Upper lobe of left lung (tissue), 6 donors: ENCODE measurements at regions not wholly inside any gene's neighbourhood (a gene's known extent, or its start where the extent isn't known, plus 50 kb on each side); places are given as distances from the start of the nearest gene placed in this dataset.

ENCODE experiments used
- ATAC-seq, 2 donors: fragments of 200-7000 bp; cut with Tn5 transposase; one replicate each; pipeline ENCODE4 v1.9.1; 2022; ENCODE audit warnings: mild to moderate bottlenecking in 2 of 2, moderate library complexity in 2 of 2; ENCODE audit not compliant: low FRiP score in 2 of 2
- DNase-seq, 2 donors: peaks; one replicate each; pipeline ENCODE4 v3.0.0-alpha.2; 2019 to 2020
- H3K27ac ChIP-seq, 4 donors: fragments of 200-600 bp; sonication (generic); one replicate each; pipeline ENCODE4 v1.5.1; 2016 to 2019
- H3K27me3 ChIP-seq, 4 donors: fragments of 200-600 bp; sonication (generic); one replicate each; pipeline ENCODE4 v1.5.1; 2017 to 2019
- H3K36me3 ChIP-seq, 4 donors: fragments of 200-600 bp; sonication (generic); one replicate each; pipeline ENCODE4 v1.5.1; 2016 to 2019
- H3K4me1 ChIP-seq, 4 donors: fragments of 200-600 bp; sonication (generic); one replicate each; pipeline ENCODE4 v1.5.1; 2018 to 2019
- H3K4me3 ChIP-seq, 4 donors: fragments of 200-600 bp; sonication (generic); one replicate each; pipeline ENCODE4 v1.5.1; 2017 to 2019; ENCODE audit warnings: mild to moderate bottlenecking in 2 of 4, moderate library complexity in 1 of 4
- H3K9me3 ChIP-seq, 4 donors: fragments of 200-600 bp; sonication (generic); one replicate each; pipeline ENCODE4 v1.5.1; 2018 to 2019
- EP300 ChIP-seq, 4 donors: sonication (generic); formaldehyde crosslinking; IDR thresholded peaks; one replicate each; pipeline ENCODE4 v1.5.1; 2017; ENCODE audit warnings: antibody characterized with exemption in 4 of 4, control low read depth in 2 of 4
- POLR2A ChIP-seq, 4 donors: fragments of 450-650 bp; IDR thresholded peaks; one replicate each; pipeline ENCODE4 v1.5.1; 2016 to 2017; ENCODE audit warnings: antibody characterized with exemption in 4 of 4, mild to moderate bottlenecking in 2 of 4
- POLR2AphosphoS5 ChIP-seq, 2 donors: sonication (generic); formaldehyde crosslinking; IDR thresholded peaks; one replicate each; pipeline ENCODE4 v1.5.1; 2017; ENCODE audit warnings: antibody characterized with exemption in 2 of 2
- WGBS, 2 donors: methylation state at CpG; one replicate each; pipeline ENCODE4 v1.1.5; 2017 to 2018; 5-methylcytosine and 5-hydroxymethylcytosine counted together
- TF ChIP-seq, protein P1 (sequence below), 6 experiments: fragments of 450-650 bp in 4 of 6; fragments of 200-600 bp in 2 of 6; sonication (generic) in 2 of 6; IDR thresholded peaks; one replicate each; pipeline ENCODE4 v1.5.1; 2016 to 2019; ENCODE audit warnings: antibody characterized with exemption in 6 of 6
- donor health status: DM: no; HTN: no; CAD: no; lungs with moderate emphysema.
- donor health status: DM: no; HTN: yes; CAD: no; lungs with severe emphysema.

DNA sequence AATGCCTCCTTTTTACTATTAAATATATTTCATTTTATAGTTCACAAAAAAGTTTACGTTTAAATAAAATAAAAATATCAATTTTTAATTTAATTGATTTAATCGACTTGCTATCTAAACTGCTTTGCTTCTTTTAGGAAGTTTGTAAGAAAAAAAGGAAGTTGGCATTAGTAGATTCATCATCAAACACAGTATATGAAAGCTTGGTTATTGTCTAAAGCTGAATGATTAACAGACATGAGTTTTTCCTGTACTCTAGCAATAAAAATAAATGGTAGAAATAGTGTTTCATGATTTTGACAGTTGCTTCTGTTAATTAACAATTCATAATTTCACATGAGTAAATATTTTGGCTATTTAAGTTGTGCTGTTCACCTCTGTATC is 1285.5 kb upstream of the GJE1 start:
- ATAC-seq (no peak), DNase-seq (no peak)
- H3K27ac ChIP-seq: no peak overlapping the region
- no peak overlapping the region for H3K4me3 ChIP-seq
- TF ChIP-seq EP300 (IDR thresholded peaks at IDR 0.05): no peak
- TF ChIP-seq, protein P1, sequence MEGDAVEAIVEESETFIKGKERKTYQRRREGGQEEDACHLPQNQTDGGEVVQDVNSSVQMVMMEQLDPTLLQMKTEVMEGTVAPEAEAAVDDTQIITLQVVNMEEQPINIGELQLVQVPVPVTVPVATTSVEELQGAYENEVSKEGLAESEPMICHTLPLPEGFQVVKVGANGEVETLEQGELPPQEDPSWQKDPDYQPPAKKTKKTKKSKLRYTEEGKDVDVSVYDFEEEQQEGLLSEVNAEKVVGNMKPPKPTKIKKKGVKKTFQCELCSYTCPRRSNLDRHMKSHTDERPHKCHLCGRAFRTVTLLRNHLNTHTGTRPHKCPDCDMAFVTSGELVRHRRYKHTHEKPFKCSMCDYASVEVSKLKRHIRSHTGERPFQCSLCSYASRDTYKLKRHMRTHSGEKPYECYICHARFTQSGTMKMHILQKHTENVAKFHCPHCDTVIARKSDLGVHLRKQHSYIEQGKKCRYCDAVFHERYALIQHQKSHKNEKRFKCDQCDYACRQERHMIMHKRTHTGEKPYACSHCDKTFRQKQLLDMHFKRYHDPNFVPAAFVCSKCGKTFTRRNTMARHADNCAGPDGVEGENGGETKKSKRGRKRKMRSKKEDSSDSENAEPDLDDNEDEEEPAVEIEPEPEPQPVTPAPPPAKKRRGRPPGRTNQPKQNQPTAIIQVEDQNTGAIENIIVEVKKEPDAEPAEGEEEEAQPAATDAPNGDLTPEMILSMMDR (IDR thresholded peaks at IDR 0.05): no peak
- no peak for TF ChIP-seq POLR2A (IDR thresholded peaks at IDR 0.05)
- TF ChIP-seq POLR2AphosphoS5 (IDR thresholded peaks at IDR 0.05): no peak
- H3K4me1 ChIP-seq: no peaks in the 10 kb centered on the region
- no peaks in the 10 kb centered on the region for H3K36me3 ChIP-seq
- H3K27me3 ChIP-seq: no peaks in the 10 kb centered on the region
- 63 to 69% methylated on average over 2 of the region's 2 CpGs for WGBS, 2 donors
- no peaks in the 10 kb centered on the region for H3K9me3 ChIP-seq

DNA sequence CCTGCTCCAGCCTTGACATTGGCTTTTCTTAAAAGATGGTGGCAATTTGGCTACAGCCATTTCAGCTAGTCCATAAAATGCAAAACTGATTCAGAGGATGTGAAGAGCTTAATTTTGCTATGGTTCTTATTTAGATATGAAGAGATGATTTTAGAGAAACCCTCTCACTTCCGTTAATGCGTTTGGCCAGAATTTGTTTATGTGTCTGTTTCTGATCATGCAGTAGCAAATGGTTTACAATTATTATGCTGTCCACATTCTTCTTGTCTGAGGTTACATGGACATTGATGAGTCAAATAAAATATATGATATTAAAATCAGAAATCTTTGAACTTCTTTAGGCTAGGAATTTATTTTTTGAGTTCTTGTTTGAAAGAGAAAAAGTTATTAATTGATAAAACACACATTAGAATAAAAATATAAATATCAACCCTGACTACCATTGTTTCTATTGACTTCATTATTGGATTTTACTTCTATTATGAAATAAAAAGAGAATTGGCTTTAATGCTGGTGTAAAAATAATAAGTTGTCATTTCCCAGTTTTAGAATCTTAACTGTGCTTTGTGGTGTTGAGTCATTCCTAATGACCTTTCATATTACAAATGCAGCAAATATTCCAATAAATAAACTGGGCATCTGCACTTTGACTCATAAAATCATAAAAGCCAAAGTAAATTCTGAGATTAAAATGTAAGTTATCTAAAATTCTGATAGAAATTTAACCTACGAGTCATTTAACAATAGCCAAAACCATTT is 1286.0 kb upstream of the GJE1 start:
- Histone ChIP-seq H3K9me3 (no peaks in the 10 kb centered on the region), H3K27ac (no peak overlapping the region), H3K4me1 (no peaks in the 10 kb centered on the region), H3K4me3 (no peak overlapping the region), H3K27me3 (no peaks in the 10 kb centered on the region), H3K36me3 (no peaks in the 10 kb centered on the region)
- TF ChIP-seq EP300 (IDR thresholded peaks at IDR 0.05) (no peak), POLR2AphosphoS5 (IDR thresholded peaks at IDR 0.05) (no peak), POLR2A (IDR thresholded peaks at IDR 0.05) (no peak)
- TF ChIP-seq, protein P1 (IDR thresholded peaks at IDR 0.05): no peak
- WGBS, 2 donors: 81 to 83% methylated on average over 3 of the region's 3 CpGs
- ATAC-seq (no peak), DNase-seq (no peak)

DNA sequence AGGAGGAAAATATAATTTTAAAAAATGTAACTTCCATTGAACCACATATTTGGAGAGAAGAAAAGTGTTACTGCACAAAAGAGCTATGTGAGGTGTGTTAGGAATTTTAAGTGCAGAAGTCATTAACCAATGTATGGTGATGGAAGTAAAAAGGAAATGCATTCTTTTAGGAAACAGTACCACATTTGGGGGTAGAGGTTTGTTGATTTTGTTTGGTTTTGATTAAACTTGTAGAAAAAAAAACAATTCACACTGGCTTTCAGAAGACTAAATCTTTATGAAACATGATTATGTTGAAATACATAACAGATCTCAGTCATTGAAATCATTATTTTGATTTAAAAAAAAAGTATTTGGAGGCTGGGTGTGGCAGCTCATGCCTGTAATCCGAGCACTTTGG is 1287.0 kb upstream of the GJE1 start:
- no peak for TF ChIP-seq POLR2A (IDR thresholded peaks at IDR 0.05)
- no peak for TF ChIP-seq EP300 (IDR thresholded peaks at IDR 0.05)
- no peak for TF ChIP-seq POLR2AphosphoS5 (IDR thresholded peaks at IDR 0.05)
- TF ChIP-seq, protein P1 (IDR thresholded peaks at IDR 0.05): no peak
- Histone ChIP-seq H3K36me3 (no peaks in the 10 kb centered on the region), H3K4me1 (no peaks in the 10 kb centered on the region), H3K27me3 (no peaks in the 10 kb centered on the region), H3K9me3 (no peaks in the 10 kb centered on the region), H3K4me3 (no peak overlapping the region), H3K27ac (no peak overlapping the region)
- ATAC-seq (no peak), DNase-seq (no peak)
- 60 to 80% methylated on average over 1 of the region's 1 CpG for WGBS, 2 donors

DNA sequence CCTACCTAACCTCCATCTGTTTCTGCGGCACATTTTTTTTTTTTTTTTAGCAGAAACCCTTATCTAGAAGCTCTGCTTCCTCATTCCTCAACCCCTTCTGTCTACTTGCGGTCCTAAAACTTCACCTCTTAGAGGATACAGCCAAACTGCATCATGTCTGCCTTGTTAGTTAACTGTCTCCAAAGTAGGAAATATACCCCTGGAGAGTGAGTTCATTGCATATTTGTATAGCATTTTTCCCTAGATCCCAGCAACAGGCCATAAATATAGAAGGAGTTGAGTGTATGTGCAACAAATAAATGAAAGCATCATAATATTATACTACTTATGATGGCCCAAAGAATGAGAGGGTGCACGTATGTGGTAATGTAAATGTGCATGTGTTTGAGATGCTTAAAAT is 1288.6 kb upstream of the GJE1 start:
- no peaks in the 10 kb centered on the region for H3K4me1 ChIP-seq
- no peak overlapping the region for H3K27ac ChIP-seq
- H3K4me3 ChIP-seq: no peak overlapping the region
- no peaks in the 10 kb centered on the region for H3K27me3 ChIP-seq
- no peak for TF ChIP-seq POLR2A (IDR thresholded peaks at IDR 0.05)
- TF ChIP-seq, protein P1 (IDR thresholded peaks at IDR 0.05): no peak
- no peak for TF ChIP-seq POLR2AphosphoS5 (IDR thresholded peaks at IDR 0.05)
- no peak for TF ChIP-seq EP300 (IDR thresholded peaks at IDR 0.05)
- WGBS, 2 donors: 78 to 89% methylated on average over 3 of the region's 3 CpGs
- DNase-seq: no peak
- no peaks in the 10 kb centered on the region for H3K36me3 ChIP-seq
- H3K9me3 ChIP-seq: no peaks in the 10 kb centered on the region
- ATAC-seq: no peak

DNA sequence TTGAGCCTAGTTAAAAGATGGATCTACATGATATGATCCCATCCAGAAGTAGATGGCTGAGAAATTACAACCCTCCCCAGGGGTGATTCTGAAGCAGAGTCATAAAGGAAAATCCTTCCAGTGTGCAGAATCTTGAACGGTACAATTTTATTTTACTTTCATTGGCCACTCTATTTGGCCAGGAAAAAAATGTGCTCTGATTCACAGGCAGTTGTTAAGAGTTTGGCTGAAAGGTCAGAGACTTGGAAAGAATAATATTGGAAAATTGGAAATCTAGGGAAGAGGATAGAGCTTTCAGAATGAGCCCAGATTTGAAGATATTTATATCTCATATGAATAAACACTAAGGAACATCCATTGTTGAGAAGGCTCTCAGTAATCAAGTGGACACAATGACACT is 1299.3 kb upstream of the GJE1 start:
- Histone ChIP-seq H3K9me3 (no peaks in the 10 kb centered on the region), H3K4me1 (no peaks in the 10 kb centered on the region), H3K36me3 (no peaks in the 10 kb centered on the region), H3K27ac (no peak overlapping the region), H3K27me3 (no peaks in the 10 kb centered on the region), H3K4me3 (no peak overlapping the region)
- no peak for DNase-seq
- 77 to 81% methylated on average over 1 of the region's 1 CpG for whole genome bisulfite sequencing, 2 donors
- TF ChIP-seq POLR2AphosphoS5 (IDR thresholded peaks at IDR 0.05): no peak
- TF ChIP-seq, protein P1 (IDR thresholded peaks at IDR 0.05): no peak
- TF ChIP-seq EP300 (IDR thresholded peaks at IDR 0.05): no peak
- no peak for TF ChIP-seq POLR2A (IDR thresholded peaks at IDR 0.05)
- peak in 1 of 2 donors; percentile 21 for ATAC-seq
